MM.1S (cell line): ENCODE measurements at regions not wholly inside any gene's neighbourhood (a gene's known extent, or its start where the extent isn't known, plus 50 kb on each side); places are given as distances from the start of the nearest gene placed in this dataset.

Experiments
- EZH2phosphoT487 ChIP-seq: fragments of 300-600 bp; sonication (generic); IDR thresholded peaks from 2 replicates; pipeline ENCODE4 v1.6.1; 2018; ENCODE audit warnings: antibody characterized with exemption, low read length
- TF ChIP-seq, protein P1 (sequence below): fragments of 300-600 bp; sonication (generic); IDR thresholded peaks from 2 replicates; pipeline ENCODE4 v1.5.1; 2016; ENCODE audit warnings: antibody characterized with exemption, low read length, mixed read lengths

DNA sequence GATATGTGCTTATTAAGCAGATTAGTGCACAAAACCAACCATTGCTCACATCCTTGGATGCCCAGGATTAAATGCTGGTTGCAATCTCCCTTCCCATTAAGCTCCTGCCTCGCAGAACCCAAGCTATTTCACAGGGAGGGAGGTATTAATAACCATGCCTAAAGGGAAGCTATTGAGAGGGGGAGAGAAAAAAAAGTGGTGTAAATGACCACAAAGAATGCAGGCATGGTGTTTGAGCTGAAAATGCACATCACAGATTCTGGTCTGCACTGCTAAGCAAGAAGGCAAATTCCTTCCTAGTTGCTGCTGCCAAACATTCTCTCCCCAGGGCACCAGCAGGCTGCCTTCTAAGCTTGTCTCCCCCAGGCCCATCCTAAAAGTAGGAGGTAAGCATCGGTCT lies 92.0 kb upstream of the ISX start:
- TF ChIP-seq, protein P1, sequence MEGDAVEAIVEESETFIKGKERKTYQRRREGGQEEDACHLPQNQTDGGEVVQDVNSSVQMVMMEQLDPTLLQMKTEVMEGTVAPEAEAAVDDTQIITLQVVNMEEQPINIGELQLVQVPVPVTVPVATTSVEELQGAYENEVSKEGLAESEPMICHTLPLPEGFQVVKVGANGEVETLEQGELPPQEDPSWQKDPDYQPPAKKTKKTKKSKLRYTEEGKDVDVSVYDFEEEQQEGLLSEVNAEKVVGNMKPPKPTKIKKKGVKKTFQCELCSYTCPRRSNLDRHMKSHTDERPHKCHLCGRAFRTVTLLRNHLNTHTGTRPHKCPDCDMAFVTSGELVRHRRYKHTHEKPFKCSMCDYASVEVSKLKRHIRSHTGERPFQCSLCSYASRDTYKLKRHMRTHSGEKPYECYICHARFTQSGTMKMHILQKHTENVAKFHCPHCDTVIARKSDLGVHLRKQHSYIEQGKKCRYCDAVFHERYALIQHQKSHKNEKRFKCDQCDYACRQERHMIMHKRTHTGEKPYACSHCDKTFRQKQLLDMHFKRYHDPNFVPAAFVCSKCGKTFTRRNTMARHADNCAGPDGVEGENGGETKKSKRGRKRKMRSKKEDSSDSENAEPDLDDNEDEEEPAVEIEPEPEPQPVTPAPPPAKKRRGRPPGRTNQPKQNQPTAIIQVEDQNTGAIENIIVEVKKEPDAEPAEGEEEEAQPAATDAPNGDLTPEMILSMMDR = no peak
- no peak for TF ChIP-seq EZH2phosphoT487
